GM12878 (cell line): ENCODE measurements at regions not wholly inside any gene's neighbourhood (a gene's known extent, or its start where the extent isn't known, plus 50 kb on each side); places are given as distances from the start of the nearest gene placed in this dataset.

ENCODE experiments used
- ATAC-seq: fragments of 200-7000 bp; cut with Tn5 transposase; 3 replicates; pipeline ENCODE4 v1.9.1; 2020; ENCODE audit warnings: mild to moderate bottlenecking, moderate library complexity
- BruUV-seq: library from RNA; stranded (reverse); fragments of 400-500 nt; replicated peaks from 2 replicates; lab custom pipeline; 2021; lab: Mats Ljungman, UMichigan
- CTCF ChIA-PET: fragments of 300-600 bp; sonication (Branson Sonifier 250); formaldehyde crosslinking; extraction: SDS; loops from one replicate; lab custom pipeline; 2021; ENCODE audit warnings: inconsistent platforms; lab: Yijun Ruan, JAX
- POLR2A ChIA-PET: fragments of 350-600 bp; formaldehyde crosslinking; extraction: SDS; loops from one replicate; lab custom pipeline; 2021; ENCODE audit warnings: inconsistent platforms; lab: Charles Lee
- RAD21 ChIA-PET: fragments of 300-600 bp; sonication (Branson Sonifier 250); formaldehyde crosslinking; loops from one replicate; lab custom pipeline; 2023; ENCODE audit warnings: antibody characterized with exemption; ENCODE audit not compliant: unreplicated experiment; lab: Charles Lee
- SMC1A ChIA-PET: fragments of 300-600 bp; sonication (Branson Sonifier 250); formaldehyde crosslinking; loops from one replicate; lab custom pipeline; 2023; ENCODE audit not compliant: unreplicated experiment, uncharacterized antibody; lab: Charles Lee
- DNase-seq: peaks from one replicate; pipeline ENCODE4 v3.0.0-alpha.2; 2011; ENCODE audit warnings: low read depth, low spot score
- FAIRE-seq: peaks from 3 replicates; lab custom pipeline; 2011; peaks lifted over from hg19 to GRCh38; lab: Jason Lieb, UNC
- H2AFZ ChIP-seq: 2 replicates; pipeline ENCODE4 v1.6.0; 2011; ENCODE audit warnings: low read depth, low read length, control low read depth; ENCODE audit not compliant: control insufficient read depth
- H3K27ac ChIP-seq: 2 replicates; pipeline ENCODE4 v1.5.1; 2011; ENCODE audit warnings: control low read depth; ENCODE audit not compliant: control insufficient read depth, insufficient read depth
- H3K27me3 ChIP-seq, 2 experiments: replicated peaks in 1 of 2; 2 replicates each; pipeline versions ENCODE4 v1.6.0 to v1.6.1; 2011; ENCODE audit warnings: low read length in 1 of 2; ENCODE audit not compliant: control insufficient read depth in 2 of 2, insufficient read depth in 2 of 2
- H3K36me3 ChIP-seq, 2 experiments: 2 replicates each; pipeline ENCODE4 v1.5.1; 2011; ENCODE audit warnings: low read length in 1 of 2; ENCODE audit not compliant: control insufficient read depth in 2 of 2, insufficient read depth in 2 of 2
- H3K4me1 ChIP-seq: 2 replicates; pipeline ENCODE4 v1.6.1; 2011; ENCODE audit warnings: mild to moderate bottlenecking, low read length, moderate library complexity, mixed read lengths; ENCODE audit not compliant: control insufficient read depth, insufficient read depth
- H3K4me2 ChIP-seq: 2 replicates; pipeline ENCODE4 v1.6.0; 2011; ENCODE audit warnings: control low read depth; ENCODE audit not compliant: control insufficient read depth, insufficient read depth
- H3K4me3 ChIP-seq: fragments of 200-600 bp; sonication (generic); 2 replicates; pipeline ENCODE4 v1.5.1; 2016
- H3K79me2 ChIP-seq: 2 replicates; pipeline ENCODE4 v1.6.0; 2011; ENCODE audit warnings: low read length; ENCODE audit not compliant: control insufficient read depth, insufficient read depth
- H3K9ac ChIP-seq: 2 replicates; pipeline ENCODE4 v1.8.0; 2011; ENCODE audit warnings: low read length, control low read depth, mixed read lengths; ENCODE audit not compliant: control insufficient read depth, insufficient read depth
- H3K9me3 ChIP-seq: replicated peaks from 3 replicates; pipeline ENCODE4 v1.5.1; 2011; ENCODE audit warnings: mild to moderate bottlenecking, low read length; ENCODE audit not compliant: control insufficient read depth, insufficient read depth
- H4K20me1 ChIP-seq: 2 replicates; pipeline ENCODE4 v1.6.0; 2011; ENCODE audit not compliant: control insufficient read depth, insufficient read depth
- CUX1 ChIP-seq: IDR thresholded peaks from 2 replicates; pipeline ENCODE4 v1.6.1; 2012; ENCODE audit warnings: improper control_type of control experiment, low read depth, low read length; ENCODE audit not compliant: insufficient replicate concordance
- EGR1 ChIP-seq, 2 experiments: IDR thresholded peaks; 1 replicate in 1 of 2; 2 replicates in 1 of 2; pipeline ENCODE4 v1.6.1; 2011 to 2012; ENCODE audit warnings: low read depth in 2 of 2, low read length in 2 of 2, borderline replicate concordance in 1 of 2, mild to moderate bottlenecking in 1 of 2, moderate library complexity in 1 of 2
- FOS ChIP-seq: IDR thresholded peaks from 3 replicates; pipeline ENCODE4 v1.6.1; 2011; ENCODE audit warnings: borderline replicate concordance; ENCODE audit not compliant: insufficient read length; ENCODE audit errors: extremely low read depth
- HDGF ChIP-seq: fragments of 450-650 bp; IDR thresholded peaks from 2 replicates; pipeline ENCODE4 v1.6.1; 2016; ENCODE audit warnings: antibody characterized with exemption
- NR2C2 ChIP-seq: IDR thresholded peaks from 2 replicates; pipeline ENCODE4 v1.6.1; 2011; ENCODE audit warnings: borderline replicate concordance, low read depth; ENCODE audit not compliant: control insufficient read depth, insufficient read length
- REST ChIP-seq: IDR thresholded peaks from 2 replicates; pipeline ENCODE4 v1.6.1; 2012; ENCODE audit warnings: mild to moderate bottlenecking, low read depth, low read length
- RUNX3 ChIP-seq: IDR thresholded peaks from 2 replicates; pipeline ENCODE4 v1.6.1; 2012; ENCODE audit warnings: low read length, inconsistent platforms
- SP1 ChIP-seq: IDR thresholded peaks from one replicate; pipeline ENCODE4 v1.6.1; 2011; ENCODE audit warnings: low read depth, low read length
- YBX1 ChIP-seq: fragments of 450-650 bp; IDR thresholded peaks from 2 replicates; pipeline ENCODE4 v1.6.1; 2016; ENCODE audit warnings: antibody characterized with exemption
- ZBED1 ChIP-seq: IDR thresholded peaks from 2 replicates; pipeline ENCODE4 v1.6.1; 2016; ENCODE audit warnings: borderline replicate concordance
- ZNF687 ChIP-seq: fragments of 450-650 bp; IDR thresholded peaks from 2 replicates; pipeline ENCODE4 v1.6.1; 2017; ENCODE audit warnings: mild to moderate bottlenecking, moderate library complexity
- WGBS: methylation state at CpG from one replicate; pipeline ENCODE4 v1.1.6; 2016; ENCODE audit warnings: low lambda C conversion rate; ENCODE audit not compliant: insufficient replicate concordance, insufficient coverage; ENCODE audit errors: missing lambda C conversion rate; 5-methylcytosine and 5-hydroxymethylcytosine counted together
- in situ Hi-C: fragments of 300-500 bp; cut with MboI; formaldehyde crosslinking; loops from 9 replicates; pipeline ENCODE4 v1.14.3; 2018; ENCODE audit warnings: mixed read lengths
- intact Hi-C: fragments of 100-400 bp; cut with micrococcal nuclease; formaldehyde crosslinking; loops from one replicate; pipeline ENCODE4 v1.14.2; 2022; ENCODE audit not compliant: unreplicated experiment

GRCh38 chr9:91495450-91495849 is 71.8 kb upstream of the NFIL3 start (continued):
- TF ChIP-seq CUX1 (no peak), FOS (no peak), SP1 (no peak)

GRCh38 chr9:91494751-91495150 is 71.1 kb upstream of the NFIL3 start:
- H3K36me3 ChIP-seq = no peaks in the 10 kb centered on the region
- in situ Hi-C loops = no loop called here
- H3K27ac ChIP-seq = no peak overlapping the region
- ChIA-PET RAD21 (no interaction called here), SMC1A (no interaction called here), CTCF (no interaction called here), POLR2A (no interaction called here)
- H3K4me2 ChIP-seq = no peak overlapping the region
- no peaks in the 10 kb centered on the region for H3K4me1 ChIP-seq
- no peaks in the 10 kb centered on the region for H3K9me3 ChIP-seq
- 45% methylated on average over 3 of the region's 3 CpGs for WGBS
- no peak overlapping the region for H2AFZ ChIP-seq
- no peak overlapping the region for H3K4me3 ChIP-seq
- peaks cover 0 to 2% of the 10 kb centered on the region in 2 experiments; a peak in 3 of 4 replicates for H3K27me3 ChIP-seq
- BruUV-seq = no TSS peak
- DNase-seq (no peak), FAIRE-seq (no peak), ATAC-seq (no peak)
- H3K79me2 ChIP-seq = no peaks in the 10 kb centered on the region
- intact Hi-C loops = no loop called here
- no peaks in the 10 kb centered on the region for H4K20me1 ChIP-seq
- no peak overlapping the region for H3K9ac ChIP-seq
- TF ChIP-seq RUNX3 (no peak), NR2C2 (no peak), YBX1 (no peak), ZBED1 (no peak), ZNF687 (no peak), HDGF (no peak), EGR1 (IDR thresholded peaks at IDR 0.05; ENCODE audit: borderline replicate concordance in 1 of 2, low read depth in 2 of 2, low read length in 2 of 2) (no peak), REST (no peak)
